ENCODE measurements at regions not wholly inside any gene's neighbourhood (a gene's known extent, or its start where the extent isn't known, plus 50 kb on each side); places are given as distances from the start of the nearest gene placed in this dataset.

DNA sequence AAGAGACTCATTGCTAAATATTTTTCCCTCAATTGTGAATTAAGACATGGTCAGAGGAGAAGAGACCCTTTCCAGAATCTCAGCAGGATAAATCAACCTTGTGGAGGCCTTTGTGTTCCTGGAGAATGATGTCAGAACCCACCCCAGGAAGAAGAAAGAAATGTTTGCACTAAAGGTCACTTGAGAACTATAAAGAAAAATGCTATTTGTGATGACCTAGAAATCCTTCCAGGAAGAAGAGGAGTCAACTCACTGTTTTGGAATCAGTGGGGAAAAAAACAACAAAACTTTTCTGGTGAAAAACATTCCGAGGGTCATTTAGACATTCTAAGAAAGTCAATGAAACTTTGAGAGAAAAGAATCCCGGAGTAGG lies 129.1 kb upstream of the ANKRD1 start:
- Histone ChIP-seq H3K36me3 (replicated peaks in 1 of 2; ENCODE audit: insufficient read depth in 1 of 2, low read depth in 2 of 2) (no peaks in the 10 kb centered on the region), H3K9me3 (no peaks in the 10 kb centered on the region), H3K27ac (no peak overlapping the region), H3K27me3 (no peaks in the 10 kb centered on the region), H3K4me3 (no peak overlapping the region), H3K4me1 (no peaks in the 10 kb centered on the region)
- WGBS, 2 donors, result 74 to 78% methylated on average over 2 of the region's 2 CpGs
- intact Hi-C loops (cut with DNase I), result no loop called here
- TF ChIP-seq, protein P1, sequence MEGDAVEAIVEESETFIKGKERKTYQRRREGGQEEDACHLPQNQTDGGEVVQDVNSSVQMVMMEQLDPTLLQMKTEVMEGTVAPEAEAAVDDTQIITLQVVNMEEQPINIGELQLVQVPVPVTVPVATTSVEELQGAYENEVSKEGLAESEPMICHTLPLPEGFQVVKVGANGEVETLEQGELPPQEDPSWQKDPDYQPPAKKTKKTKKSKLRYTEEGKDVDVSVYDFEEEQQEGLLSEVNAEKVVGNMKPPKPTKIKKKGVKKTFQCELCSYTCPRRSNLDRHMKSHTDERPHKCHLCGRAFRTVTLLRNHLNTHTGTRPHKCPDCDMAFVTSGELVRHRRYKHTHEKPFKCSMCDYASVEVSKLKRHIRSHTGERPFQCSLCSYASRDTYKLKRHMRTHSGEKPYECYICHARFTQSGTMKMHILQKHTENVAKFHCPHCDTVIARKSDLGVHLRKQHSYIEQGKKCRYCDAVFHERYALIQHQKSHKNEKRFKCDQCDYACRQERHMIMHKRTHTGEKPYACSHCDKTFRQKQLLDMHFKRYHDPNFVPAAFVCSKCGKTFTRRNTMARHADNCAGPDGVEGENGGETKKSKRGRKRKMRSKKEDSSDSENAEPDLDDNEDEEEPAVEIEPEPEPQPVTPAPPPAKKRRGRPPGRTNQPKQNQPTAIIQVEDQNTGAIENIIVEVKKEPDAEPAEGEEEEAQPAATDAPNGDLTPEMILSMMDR (IDR thresholded peaks at IDR 0.05), result no peak
- TF ChIP-seq POLR2A (IDR thresholded peaks at IDR 0.05), result no peak
- no peak for ATAC-seq
- no peak for DNase-seq

DNA sequence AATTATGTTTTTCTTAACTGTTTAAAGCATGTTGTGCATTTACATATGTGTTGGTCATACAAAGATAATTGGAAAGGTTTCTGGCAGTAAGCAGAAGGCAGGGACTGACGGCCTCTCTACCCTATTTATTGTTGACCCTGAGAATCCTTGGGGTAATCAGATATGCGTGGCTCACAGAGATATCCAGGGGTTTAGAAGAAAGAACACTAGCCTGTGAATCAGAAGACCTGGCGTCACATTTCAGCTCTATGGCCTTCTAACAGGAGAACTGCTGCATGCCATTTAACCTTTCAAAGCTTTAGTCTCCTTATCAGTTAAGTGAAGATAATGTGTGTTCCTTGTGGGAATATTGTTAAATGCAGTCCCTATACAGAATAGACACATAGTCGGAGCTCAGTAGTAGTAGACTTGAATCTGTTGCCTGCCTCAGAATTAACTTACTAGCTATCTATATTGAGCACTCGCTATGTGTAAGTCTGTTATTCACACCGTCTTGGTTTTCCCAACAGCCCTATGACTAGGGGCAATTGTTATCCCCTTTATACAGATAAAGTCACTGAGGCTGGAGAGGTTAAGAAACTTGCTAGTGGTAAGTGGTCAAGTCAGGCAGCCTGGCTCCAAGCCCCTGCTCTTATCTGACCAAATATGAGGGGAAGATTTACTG lies 129.6 kb upstream of the ANKRD1 start:
- no peaks in the 10 kb centered on the region for H3K27me3 ChIP-seq
- TF ChIP-seq, protein P1 (IDR thresholded peaks at IDR 0.05), result no peak
- no peak for TF ChIP-seq POLR2A (IDR thresholded peaks at IDR 0.05)
- H3K9me3 ChIP-seq, result no peaks in the 10 kb centered on the region
- no peak for ATAC-seq
- DNase-seq, result no peak
- H3K4me1 ChIP-seq, result no peaks in the 10 kb centered on the region
- no peak overlapping the region for H3K4me3 ChIP-seq
- intact Hi-C loops (cut with DNase I), result no loop called here
- H3K36me3 ChIP-seq (replicated peaks in 1 of 2; ENCODE audit: insufficient read depth in 1 of 2, low read depth in 2 of 2), result no peaks in the 10 kb centered on the region
- H3K27ac ChIP-seq, result no peak overlapping the region
- 69 to 72% methylated on average over 6 of the region's 6 CpGs for WGBS, 2 donors

DNA sequence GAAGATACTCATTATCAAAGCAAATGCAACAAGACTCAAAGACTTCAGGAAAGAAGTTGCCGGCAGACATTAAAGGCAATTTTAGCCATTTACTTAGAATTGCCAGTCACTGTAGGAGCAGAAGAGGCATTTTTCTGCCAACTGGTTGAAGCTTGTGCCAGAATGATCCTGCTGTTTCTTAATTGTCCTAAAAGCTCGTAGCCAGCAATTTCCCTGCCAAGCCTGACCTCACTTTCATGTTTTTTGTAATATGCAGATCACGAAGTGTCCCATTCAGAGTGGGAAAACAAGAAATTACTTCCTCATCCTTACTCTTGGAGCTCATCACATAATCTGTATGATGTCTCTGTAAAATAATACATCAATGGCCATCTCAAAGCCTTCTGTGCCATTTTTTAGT lies 130.9 kb upstream of the ANKRD1 start:
- intact Hi-C loops (cut with DNase I), result no loop called here
- no peak for TF ChIP-seq POLR2A (IDR thresholded peaks at IDR 0.05)
- TF ChIP-seq, protein P1 (IDR thresholded peaks at IDR 0.05), result no peak
- Histone ChIP-seq H3K27ac (no peak overlapping the region), H3K4me3 (no peak overlapping the region), H3K4me1 (no peaks in the 10 kb centered on the region), H3K9me3 (no peaks in the 10 kb centered on the region), H3K27me3 (no peaks in the 10 kb centered on the region), H3K36me3 (replicated peaks in 1 of 2; ENCODE audit: insufficient read depth in 1 of 2, low read depth in 2 of 2) (no peaks in the 10 kb centered on the region)
- 44 to 62% methylated on average over 3 of the region's 3 CpGs for WGBS, 2 donors
- DNase-seq (peak in 3 of 4 donors; percentile 13 to 33 (median 29)), ATAC-seq (no peak)

DNA sequence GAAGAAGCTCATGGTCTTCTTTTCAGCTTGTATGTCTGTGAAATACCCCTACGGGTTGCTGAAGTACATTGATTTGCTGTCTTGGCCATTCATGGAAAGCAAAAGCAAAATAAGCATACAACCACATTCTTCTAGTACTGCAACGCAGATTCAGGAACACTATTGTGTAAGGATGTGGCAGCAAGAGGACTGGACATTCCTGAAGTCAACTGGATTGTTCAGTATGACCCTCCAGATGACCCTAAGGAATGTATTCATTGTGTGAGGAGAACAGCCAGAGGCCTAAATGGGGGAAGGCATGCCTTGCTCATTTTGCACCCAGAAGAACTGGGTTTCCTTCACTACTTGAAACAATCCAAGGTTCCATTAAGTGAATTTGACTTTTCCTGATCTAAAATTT lies 133.4 kb upstream of the ANKRD1 start:
- TF ChIP-seq, protein P1 (IDR thresholded peaks at IDR 0.05), result no peak
- no peak for TF ChIP-seq POLR2A (IDR thresholded peaks at IDR 0.05)
- Histone ChIP-seq H3K9me3 (no peaks in the 10 kb centered on the region), H3K36me3 (replicated peaks in 1 of 2; ENCODE audit: insufficient read depth in 1 of 2, low read depth in 2 of 2) (no peaks in the 10 kb centered on the region), H3K27me3 (no peaks in the 10 kb centered on the region), H3K4me1 (no peaks in the 10 kb centered on the region), H3K4me3 (no peak overlapping the region), H3K27ac (no peak overlapping the region)
- 73 to 81% methylated on average over 2 of the region's 2 CpGs for WGBS, 2 donors
- ATAC-seq (no peak), DNase-seq (no peak)
- intact Hi-C loops (cut with DNase I), result no loop called here

DNA sequence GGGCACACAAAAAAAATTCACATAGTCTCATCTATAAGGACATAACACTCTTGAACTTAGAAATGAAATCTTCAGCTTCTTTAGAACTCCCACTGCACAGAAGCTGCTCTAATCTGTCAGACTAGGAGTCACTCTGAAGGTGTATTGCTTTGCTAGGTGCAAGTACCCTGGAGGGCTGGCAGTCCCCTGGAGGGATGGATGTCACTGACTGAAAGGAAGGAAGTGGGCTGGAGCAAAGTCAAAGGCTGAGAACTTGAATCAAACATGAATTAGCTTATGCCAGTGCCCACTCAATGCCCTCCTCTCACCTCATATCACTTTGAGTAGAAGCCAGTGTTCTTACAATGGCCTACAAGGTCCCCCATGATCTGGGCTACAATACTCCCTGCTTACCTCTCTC lies 140.3 kb upstream of the ANKRD1 start:
- no peaks in the 10 kb centered on the region for H3K36me3 ChIP-seq (replicated peaks in 1 of 2; ENCODE audit: insufficient read depth in 1 of 2, low read depth in 2 of 2)
- no peaks in the 10 kb centered on the region for H3K9me3 ChIP-seq
- no peak overlapping the region for H3K27ac ChIP-seq
- no peak for ATAC-seq
- DNase-seq, result no peak
- no peaks in the 10 kb centered on the region for H3K27me3 ChIP-seq
- H3K4me1 ChIP-seq, result no peaks in the 10 kb centered on the region
- intact Hi-C loops (cut with DNase I), result no loop called here
- H3K4me3 ChIP-seq, result no peak overlapping the region
- TF ChIP-seq, protein P1 (IDR thresholded peaks at IDR 0.05), result no peak
- TF ChIP-seq POLR2A (IDR thresholded peaks at IDR 0.05), result no peak

All from body of pancreas (tissue), 4 donors.